H1 (cell line): ENCODE measurements at regions not wholly inside any gene's neighbourhood (a gene's known extent, or its start where the extent isn't known, plus 50 kb on each side); places are given as distances from the start of the nearest gene placed in this dataset.

Experiments
- CHD2 ChIP-seq: IDR thresholded peaks from 2 replicates; pipeline ENCODE4 v1.6.1; 2012; ENCODE audit warnings: low read length, improper control_type of control experiment
- CHD7 ChIP-seq: fragments of 300-600 bp; sonication (generic); IDR thresholded peaks from 2 replicates; pipeline ENCODE4 v1.7.1; 2012; ENCODE audit warnings: low read length, moderate library complexity, mild to moderate bottlenecking, inconsistent platforms; ENCODE audit not compliant: insufficient replicate concordance
- KDM4A ChIP-seq: IDR thresholded peaks from one replicate; pipeline ENCODE4 v1.7.1; 2012; ENCODE audit warnings: low read depth, mild to moderate bottlenecking, moderate library complexity, low read length, inconsistent platforms; ENCODE audit not compliant: severe bottlenecking
- SAP30 ChIP-seq: fragments of 300-600 bp; sonication (generic); IDR thresholded peaks from 2 replicates; pipeline ENCODE4 v1.7.1; 2012; ENCODE audit warnings: low read length, moderate library complexity, mild to moderate bottlenecking, inconsistent platforms; ENCODE audit not compliant: insufficient read depth, insufficient replicate concordance

GRCh38 chr2:45300026-45300750, 290.9 kb upstream of the SIX2 start (continued):
- TF ChIP-seq CHD7 (no peak), KDM4A (no peak), CHD2 (no peak), SAP30 (no peak)
